ENCODE measurements at regions not wholly inside any gene's neighbourhood (a gene's known extent, or its start where the extent isn't known, plus 50 kb on each side); places are given as distances from the start of the nearest gene placed in this dataset.

DNA sequence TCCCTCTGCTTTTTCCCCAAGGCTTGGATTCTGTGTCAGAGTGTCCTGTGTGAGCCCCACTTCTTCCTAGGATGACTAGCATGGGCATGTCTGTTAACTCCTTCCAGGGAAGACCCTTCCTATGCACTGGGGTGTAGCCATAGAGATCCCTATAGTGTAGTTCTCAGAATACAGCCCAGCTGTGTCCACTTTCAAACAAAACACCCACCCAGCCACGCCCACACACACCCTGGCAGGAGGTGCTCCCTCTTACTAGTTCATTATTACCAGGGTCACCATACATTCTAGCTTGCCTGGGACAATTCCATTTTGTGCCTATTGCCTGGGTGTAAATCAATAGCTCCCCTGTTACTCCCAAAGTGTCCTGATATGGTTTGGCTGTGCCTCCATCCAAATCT is 195.6 kb downstream of the MYCN start:
- DNase-seq (ENCODE audit: low spot score): no peak

DNA sequence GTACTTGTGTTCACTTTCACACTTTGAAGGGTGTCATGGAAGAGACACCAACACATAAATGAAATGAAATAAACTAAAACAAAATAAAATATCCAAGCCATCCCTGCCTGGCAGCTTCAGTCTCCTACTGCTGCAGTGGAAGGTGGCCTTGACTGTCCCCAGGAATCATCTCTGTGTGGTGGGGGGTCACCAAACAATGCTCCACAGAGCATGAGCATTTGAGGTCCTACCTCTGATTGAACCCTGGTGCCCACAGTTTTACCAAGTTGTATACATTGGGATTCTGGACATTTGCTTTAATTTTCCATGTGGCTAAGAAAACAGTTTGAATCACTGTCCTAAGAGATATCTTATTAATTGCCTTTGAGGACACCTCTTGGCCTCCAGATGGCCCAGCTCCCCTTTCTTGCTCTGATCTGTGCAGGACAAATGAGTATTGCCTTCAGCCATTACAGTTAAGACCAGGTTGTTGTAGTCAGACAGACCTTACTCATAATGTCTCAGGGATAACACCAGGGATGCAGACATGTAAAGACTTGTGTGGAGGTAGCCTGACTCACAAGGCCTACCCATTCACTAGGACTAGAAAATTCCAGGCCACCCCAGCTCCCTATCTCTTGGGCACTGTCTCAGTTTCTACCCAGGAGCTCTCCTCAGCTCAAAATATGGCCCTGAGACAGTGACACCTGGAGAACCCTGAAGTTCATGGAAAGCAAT is 195.0 kb downstream of the MYCN start:
- DNase-seq (ENCODE audit: low spot score): no peak

DNA sequence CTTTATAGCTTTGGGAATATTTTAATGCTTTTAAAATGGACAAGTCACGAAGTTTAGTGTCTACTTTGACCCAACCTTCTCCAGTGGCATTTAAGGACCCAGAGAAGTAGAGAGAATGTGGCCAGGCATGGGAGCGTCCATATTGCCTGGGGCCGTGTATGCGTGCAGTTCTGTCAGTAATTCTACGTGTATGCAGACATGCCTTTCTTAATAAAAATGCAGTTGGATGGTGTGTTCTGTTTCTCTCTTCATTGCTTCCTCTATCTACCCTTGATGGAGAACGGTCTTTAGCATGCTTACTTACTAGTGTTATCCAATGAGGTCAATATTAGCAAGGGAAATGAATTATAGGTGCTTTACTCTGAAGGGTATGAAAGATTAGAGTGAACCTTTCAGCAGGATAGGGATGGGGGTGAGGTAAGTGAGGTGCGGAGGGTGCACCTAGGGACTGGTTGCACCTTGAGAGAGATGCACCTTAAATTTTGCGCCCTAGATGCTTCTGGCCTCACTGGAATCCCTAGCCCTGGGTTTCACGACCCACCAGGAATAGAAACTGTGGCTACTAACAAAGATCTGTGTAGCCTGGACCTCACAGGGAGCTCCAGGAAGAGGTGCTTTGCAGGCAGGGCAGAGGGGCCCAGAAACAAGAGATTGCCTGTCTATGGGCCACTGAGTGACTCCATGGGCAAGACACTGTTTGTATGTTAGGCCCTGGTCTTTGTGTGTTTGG is 194.3 kb downstream of the MYCN start:
- no peak for DNase-seq (ENCODE audit: low spot score)

- DNase-seq (ENCODE audit: low spot score): no peak
Measured at GRCh38 chr2:16130906-16131400, 190.6 kb downstream of the MYCN start.

GRCh38 chr2:16130541-16130880 is 190.2 kb downstream of the MYCN start:
- DNase-seq (ENCODE audit: low spot score): no peak

DNA sequence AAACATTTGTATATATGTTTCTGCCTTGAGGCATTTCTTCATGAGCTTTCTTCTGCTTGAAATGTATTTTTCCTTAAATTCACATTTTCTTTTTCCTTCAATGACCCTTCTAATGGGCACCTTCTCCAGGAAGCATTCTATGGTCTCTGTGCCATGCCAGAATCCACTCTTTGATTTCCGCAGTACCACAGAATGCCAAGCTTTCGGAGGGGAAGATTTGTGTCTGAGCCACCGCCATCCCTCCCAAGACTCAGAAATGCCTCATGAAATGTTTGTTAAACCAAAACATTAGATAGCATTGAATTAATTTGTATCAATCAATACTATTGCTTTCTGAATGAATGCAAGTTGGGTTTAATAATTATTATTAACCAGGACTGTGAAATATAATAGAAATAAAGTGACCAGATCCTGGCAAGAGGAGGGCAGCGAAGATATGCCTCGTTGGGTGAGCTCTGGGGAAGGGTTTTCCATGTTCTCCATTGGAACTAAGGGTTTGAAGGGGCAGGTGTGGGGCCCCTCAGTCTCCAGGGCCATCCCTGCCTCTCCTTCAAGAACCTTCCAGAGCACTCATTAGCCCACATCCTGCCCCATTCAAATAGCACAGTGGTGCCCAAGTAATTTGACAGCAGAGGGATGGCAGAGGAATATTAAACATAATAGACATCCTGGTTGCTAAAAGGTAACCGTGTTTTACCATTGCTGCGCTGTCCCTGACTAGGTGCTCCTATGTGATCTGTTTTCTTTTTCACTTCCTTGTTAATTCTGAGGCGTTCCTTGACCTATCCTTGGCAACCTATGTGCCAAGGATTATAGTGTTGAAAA is 189.6 kb downstream of the MYCN start:
- DNase-seq (ENCODE audit: low spot score): no peak

GRCh38 chr2:16128746-16129610 is 188.6 kb downstream of the MYCN start:
- DNase-seq (ENCODE audit: low spot score): no peak

- DNase-seq (ENCODE audit: low spot score): no peak
Measured at GRCh38 chr2:16127958-16128357, 187.6 kb downstream of the MYCN start.

- DNase-seq (ENCODE audit: low spot score): no peak
Measured at GRCh38 chr2:16127276-16127940, 187.1 kb downstream of the MYCN start.

- no peak for DNase-seq (ENCODE audit: low spot score)
Measured at GRCh38 chr2:16126517-16127275, 186.3 kb downstream of the MYCN start.

DNA sequence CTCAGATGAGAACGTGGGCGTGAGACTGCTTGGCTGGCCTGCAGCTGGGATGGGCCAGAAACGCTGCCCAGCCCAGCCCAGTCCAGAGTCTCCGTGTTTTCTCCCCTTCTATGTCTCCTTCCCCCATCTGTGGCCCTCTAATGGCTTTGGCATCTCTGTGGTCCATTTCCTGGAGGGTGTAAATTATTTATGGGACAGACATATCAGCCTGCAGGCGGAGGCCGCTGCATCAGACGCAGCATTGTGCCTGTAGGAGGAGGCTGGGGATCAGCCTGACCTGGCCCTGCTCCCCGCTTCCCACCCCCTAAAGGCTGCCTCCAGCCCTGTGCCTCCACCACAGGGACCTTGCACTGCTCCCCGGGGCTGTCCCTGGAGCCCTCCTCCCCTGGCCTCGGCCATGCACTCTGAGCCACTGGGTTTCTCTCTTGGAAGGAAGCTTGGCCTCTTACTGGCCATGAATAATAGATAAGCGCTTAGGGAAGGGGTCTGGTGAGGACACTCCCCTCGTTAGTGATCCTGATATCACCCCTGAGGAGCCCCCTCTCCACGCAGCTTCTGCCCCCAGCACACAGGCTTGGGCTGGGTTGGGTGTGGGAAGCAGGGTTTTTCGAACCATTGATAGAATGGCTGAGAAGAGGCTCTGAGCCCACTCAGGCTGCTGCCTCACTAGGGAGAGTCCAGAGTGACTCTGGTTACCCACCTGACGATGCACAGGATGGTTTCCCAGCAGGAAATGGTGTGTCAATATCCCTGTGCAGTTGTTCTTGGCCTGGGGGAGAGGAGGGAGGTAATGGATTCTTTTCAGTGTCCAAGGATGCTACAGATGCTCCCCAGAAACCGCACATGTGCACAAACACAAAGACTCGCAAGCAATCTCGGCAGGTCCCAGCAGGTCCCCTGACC is 185.5 kb downstream of the MYCN start:
- no peak for DNase-seq (ENCODE audit: low spot score)

DNA sequence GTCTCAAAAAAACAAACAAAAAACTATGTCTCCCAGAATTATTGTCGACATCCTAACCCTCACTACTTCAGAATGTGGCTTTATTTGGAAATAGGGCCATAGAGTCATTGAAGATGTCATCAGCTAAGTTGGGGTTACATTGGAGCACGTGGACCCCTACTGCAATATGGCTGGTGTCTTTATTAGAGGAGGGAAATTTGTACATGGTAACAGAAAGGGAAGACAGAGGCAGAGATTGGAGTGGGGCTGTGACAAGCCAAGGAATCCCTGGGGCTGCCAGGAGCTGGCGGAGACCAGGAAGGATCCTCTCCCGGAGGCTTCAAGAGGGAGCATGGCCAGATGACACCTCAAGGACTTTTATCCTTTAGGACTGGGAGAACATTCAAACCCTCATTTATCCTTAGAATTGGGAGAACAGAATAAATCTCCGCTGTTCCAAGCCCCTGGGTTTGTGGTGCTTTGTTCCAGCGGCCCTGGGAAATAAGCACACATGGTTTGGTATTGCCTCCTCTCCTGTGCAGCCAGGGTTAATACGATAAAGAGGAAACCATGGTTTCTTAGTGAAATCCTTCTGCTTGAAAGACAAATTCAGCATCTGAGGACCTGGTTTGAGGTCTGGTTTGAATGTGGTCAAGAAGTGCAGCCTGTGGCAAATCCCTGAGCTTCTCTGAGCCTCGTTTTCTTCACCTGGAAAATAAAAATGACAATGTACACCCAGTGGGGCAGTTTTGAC is 184.7 kb downstream of the MYCN start:
- no peak for DNase-seq (ENCODE audit: low spot score)

DNA sequence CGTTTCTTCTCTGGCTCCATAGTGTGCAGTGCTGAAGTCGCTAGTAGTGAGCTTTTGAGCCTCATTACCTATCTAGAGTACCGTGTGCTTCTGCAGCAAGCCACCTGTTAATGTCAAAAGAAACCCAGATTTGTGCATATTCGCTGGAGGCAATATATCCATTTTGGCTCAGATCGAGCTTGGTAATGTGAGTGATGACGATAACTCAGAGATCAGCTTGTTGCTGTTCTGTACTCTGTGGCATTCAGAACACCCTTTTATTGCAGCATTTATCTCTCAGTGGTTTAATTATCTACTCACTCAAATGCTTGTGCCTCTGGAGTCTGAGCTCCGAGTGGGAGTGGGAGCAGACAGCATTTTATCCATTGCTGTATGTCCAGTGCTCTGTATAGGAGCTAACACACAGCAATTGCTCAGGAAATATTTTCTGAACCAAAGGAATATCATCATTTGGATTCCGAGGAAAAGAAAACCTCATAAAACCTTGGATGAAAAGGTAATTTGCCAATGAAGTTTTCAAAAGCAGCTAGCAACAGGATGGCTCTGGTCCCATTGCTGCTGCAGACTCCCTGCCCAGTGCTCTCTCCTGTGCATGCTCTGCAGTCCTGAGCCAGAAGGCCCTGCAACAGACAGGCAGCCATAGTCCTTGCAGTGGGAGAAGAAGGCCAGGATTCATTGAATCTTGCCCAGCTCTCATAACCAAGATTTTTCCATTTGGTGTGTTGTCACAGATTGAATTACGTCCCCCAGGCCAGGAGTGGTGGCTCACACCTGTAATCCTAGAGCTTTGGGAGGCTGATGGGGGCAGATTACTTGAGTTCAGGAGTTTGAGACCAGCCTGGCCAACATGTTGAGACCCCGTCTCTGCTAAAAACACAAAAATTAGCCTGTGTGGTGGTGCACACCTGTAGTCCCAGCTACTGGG is 183.8 kb downstream of the MYCN start:
- no peak for DNase-seq (ENCODE audit: low spot score)

DNA sequence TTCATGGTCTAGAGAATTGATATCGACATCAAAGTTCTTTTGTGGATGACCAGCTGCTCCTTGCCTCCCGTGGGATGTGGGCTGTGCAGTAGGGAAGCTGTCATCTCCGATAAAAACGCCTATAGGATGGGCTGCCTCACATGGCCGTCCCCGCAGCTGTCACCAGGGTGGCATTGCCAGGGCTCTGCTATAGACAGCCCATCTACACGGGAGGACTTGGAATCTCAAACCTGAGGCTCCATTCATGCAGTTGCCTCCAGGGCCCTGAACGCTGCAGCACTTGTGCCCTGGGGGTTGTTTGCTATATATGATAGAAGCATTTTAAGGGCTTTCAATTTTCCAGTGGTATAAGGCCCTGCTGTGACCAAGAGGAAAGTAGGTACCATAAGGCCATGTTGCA is 183.1 kb downstream of the MYCN start:
- DNase-seq (ENCODE audit: low spot score): no peak

DNA sequence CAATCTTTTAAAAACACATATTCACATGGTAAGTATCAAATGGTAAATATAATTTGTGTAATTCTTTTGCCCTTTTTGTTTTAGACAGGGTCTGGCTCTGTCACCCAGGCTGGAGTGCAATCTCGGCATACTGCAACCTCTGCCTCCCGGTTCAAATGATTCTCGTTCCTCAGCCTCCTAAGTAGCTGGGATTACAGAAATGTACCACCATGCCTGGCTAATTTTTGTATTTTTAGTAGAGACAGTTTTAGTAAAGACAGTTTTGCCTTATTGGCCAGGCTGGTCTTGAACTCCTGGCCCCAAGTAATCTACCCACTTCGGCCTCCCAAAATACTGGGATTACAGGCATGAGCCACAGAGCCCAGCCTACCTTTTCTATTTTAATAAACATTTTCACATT is 182.2 kb downstream of the MYCN start:
- no peak for DNase-seq (ENCODE audit: low spot score)

DNA sequence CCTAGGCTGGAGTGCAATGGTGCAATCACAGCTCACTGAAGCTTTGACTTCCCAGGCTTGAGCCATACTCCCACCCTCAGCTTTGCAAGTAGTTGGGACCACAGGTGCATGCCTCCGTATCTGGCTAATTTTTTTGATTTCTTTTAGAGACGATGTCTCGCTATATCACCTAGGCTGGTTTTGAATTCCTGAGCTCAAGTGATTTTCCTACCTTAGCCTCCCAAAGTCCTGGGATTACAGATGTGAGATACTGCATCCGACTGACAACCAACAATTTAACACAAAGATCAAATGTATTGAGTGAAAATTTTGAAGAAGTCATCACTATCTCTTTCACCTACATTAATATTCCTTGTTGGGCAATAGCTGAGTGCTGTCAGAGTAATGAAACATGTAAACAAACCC is 181.6 kb downstream of the MYCN start:
- DNase-seq (ENCODE audit: low spot score): no peak

DNA sequence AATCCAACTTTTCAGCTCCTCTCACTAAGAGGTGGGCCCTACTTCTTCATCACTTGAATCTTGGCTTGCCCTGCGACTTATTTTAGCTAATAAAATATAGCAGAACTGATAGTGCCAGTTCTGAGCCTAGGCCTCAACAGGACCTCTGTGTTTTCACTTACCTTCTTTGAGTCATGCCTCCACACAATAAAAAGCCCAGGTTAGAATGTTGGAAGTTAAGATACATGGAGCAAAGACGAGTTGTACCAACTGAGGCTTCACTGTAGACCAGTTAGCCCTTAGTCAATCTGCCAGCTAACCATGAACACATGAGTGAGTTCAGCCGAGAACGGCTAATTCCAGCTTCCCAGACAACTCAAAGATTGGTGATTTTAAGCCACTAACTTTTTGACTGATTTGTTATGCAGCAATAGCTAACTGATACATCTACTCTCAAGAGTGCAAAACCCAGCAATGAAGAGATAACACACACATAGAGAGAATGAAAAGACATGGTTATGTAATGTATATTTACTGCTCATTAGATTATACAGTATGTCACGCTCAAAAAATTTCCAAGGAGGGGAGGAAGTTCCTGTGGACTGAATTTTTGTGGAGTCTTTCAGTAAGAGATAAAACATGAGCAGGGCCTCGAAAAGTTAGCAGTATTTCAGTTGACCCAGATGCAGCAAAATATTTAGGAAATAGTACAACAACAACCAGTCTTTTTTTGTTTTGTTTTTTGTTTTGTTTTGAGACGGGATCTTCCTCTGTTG is 181.1 kb downstream of the MYCN start:
- DNase-seq (ENCODE audit: low spot score): no peak

All from kidney capillary endothelial cell (primary cell).